ENCODE measurements at regions not wholly inside any gene's neighbourhood (a gene's known extent, or its start where the extent isn't known, plus 50 kb on each side); places are given as distances from the start of the nearest gene placed in this dataset.

GRCh38 chr6:144895313-144896278, 610.5 kb downstream of the UTRN start:
- 60% methylated on average over 4 of the region's 8 CpGs for WGBS (ENCODE audit: insufficient coverage)
- H3K27ac Mint-ChIP-seq, result no peak overlapping the region

GRCh38 chr6:144896289-144896688, 611.2 kb downstream of the UTRN start:
- ChIA-PET POLR2A (no interaction called here), CTCF (no interaction called here)
- no peak overlapping the region for H3K4me3 ChIP-seq (ENCODE audit: control extremely low read depth in 1 of 5, extremely low read depth in 1 of 5, insufficient read depth in 1 of 5, low read depth in 2 of 5, low read length in 4 of 5)
- no peak overlapping the region for H3K4me2 ChIP-seq (replicated peaks; ENCODE audit: low read depth, low read length, poor library complexity, severe bottlenecking)
- H2AFZ ChIP-seq (ENCODE audit: insufficient read depth, low read depth, low read length, poor library complexity, severe bottlenecking), result no peak overlapping the region
- intact Hi-C loops (cut with micrococcal nuclease), result no loop called here
- Mint-ChIP-seq H3K27me3 (peaks cover 3% of the 10 kb centered on the region), H3K4me3 (no peak overlapping the region), H3K9me3 (ENCODE audit: insufficient read depth) (peaks cover 2% of the 10 kb centered on the region), H3K27ac (no peak overlapping the region), H3K4me1 (no peaks in the 10 kb centered on the region)
- DNase-seq (no peak), ATAC-seq (ENCODE audit: low read depth) (no peak)
- no peaks in the 10 kb centered on the region for H3K27me3 ChIP-seq (replicated peaks in 1 of 4; ENCODE audit: control extremely low read depth in 1 of 4, control insufficient read depth in 3 of 4, insufficient read depth in 4 of 4, low read length in 3 of 4)
- no peaks in the 10 kb centered on the region for H3K79me2 ChIP-seq (ENCODE audit: control insufficient read depth, insufficient read depth, low read length)
- no peak overlapping the region for H3K9ac ChIP-seq (ENCODE audit: low read length)
- peaks cover 0 to 2% (median 0%) of the 10 kb centered on the region in 3 donors for H3K9me3 ChIP-seq (ENCODE audit: control extremely low read depth in 1 of 3, control insufficient read depth in 2 of 3, insufficient read depth in 1 of 3, low read length in 2 of 3)
- no peak for TF ChIP-seq EZH2 (IDR thresholded peaks at IDR 0.05; ENCODE audit: borderline replicate concordance, insufficient read depth, low read depth, low read length, poor library complexity, severe bottlenecking)
- TF ChIP-seq, protein P1, sequence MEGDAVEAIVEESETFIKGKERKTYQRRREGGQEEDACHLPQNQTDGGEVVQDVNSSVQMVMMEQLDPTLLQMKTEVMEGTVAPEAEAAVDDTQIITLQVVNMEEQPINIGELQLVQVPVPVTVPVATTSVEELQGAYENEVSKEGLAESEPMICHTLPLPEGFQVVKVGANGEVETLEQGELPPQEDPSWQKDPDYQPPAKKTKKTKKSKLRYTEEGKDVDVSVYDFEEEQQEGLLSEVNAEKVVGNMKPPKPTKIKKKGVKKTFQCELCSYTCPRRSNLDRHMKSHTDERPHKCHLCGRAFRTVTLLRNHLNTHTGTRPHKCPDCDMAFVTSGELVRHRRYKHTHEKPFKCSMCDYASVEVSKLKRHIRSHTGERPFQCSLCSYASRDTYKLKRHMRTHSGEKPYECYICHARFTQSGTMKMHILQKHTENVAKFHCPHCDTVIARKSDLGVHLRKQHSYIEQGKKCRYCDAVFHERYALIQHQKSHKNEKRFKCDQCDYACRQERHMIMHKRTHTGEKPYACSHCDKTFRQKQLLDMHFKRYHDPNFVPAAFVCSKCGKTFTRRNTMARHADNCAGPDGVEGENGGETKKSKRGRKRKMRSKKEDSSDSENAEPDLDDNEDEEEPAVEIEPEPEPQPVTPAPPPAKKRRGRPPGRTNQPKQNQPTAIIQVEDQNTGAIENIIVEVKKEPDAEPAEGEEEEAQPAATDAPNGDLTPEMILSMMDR (IDR thresholded peaks at IDR 0.05), result no peak
- no peaks in the 10 kb centered on the region for H3K4me1 ChIP-seq (ENCODE audit: control insufficient read depth in 2 of 2, insufficient read depth in 2 of 2, low read length in 2 of 2)
- no peak overlapping the region for H3K27ac ChIP-seq (ENCODE audit: low read length in 2 of 2)
- no peaks in the 10 kb centered on the region for H4K20me1 ChIP-seq (ENCODE audit: control insufficient read depth, insufficient read depth, low read length, poor library complexity, severe bottlenecking)
- H3K36me3 ChIP-seq (replicated peaks in 1 of 2; ENCODE audit: control extremely low read depth in 1 of 2, control insufficient read depth in 1 of 2, extremely low read depth in 1 of 2, insufficient read depth in 2 of 2, low read length in 1 of 2), result no peaks in the 10 kb centered on the region
- 92% methylated on average over 3 of the region's 3 CpGs for WGBS (ENCODE audit: insufficient coverage)

More at GRCh38 chr6:144895313-144896278, 610.5 kb downstream of the UTRN start:
- no peak for ATAC-seq (ENCODE audit: low read depth)
- DNase-seq, result no peak
- Histone ChIP-seq H3K4me2 (replicated peaks; ENCODE audit: low read depth, low read length, poor library complexity, severe bottlenecking) (no peak overlapping the region), H3K9ac (ENCODE audit: low read length) (no peak overlapping the region), H3K27me3 (replicated peaks in 1 of 4; ENCODE audit: control extremely low read depth in 1 of 4, control insufficient read depth in 3 of 4, insufficient read depth in 4 of 4, low read length in 3 of 4) (no peaks in the 10 kb centered on the region), H2AFZ (ENCODE audit: insufficient read depth, low read depth, low read length, poor library complexity, severe bottlenecking) (no peak overlapping the region), H3K27ac (ENCODE audit: low read length in 2 of 2) (no peak overlapping the region), H3K36me3 (replicated peaks in 1 of 2; ENCODE audit: control extremely low read depth in 1 of 2, control insufficient read depth in 1 of 2, extremely low read depth in 1 of 2, insufficient read depth in 2 of 2, low read length in 1 of 2) (no peaks in the 10 kb centered on the region), H3K4me1 (ENCODE audit: control insufficient read depth in 2 of 2, insufficient read depth in 2 of 2, low read length in 2 of 2) (no peaks in the 10 kb centered on the region), H3K79me2 (ENCODE audit: control insufficient read depth, insufficient read depth, low read length) (no peaks in the 10 kb centered on the region), H3K4me3 (ENCODE audit: control extremely low read depth in 1 of 5, extremely low read depth in 1 of 5, insufficient read depth in 1 of 5, low read depth in 2 of 5, low read length in 4 of 5) (no peak overlapping the region), H3K9me3 (ENCODE audit: control extremely low read depth in 1 of 3, control insufficient read depth in 2 of 3, insufficient read depth in 1 of 3, low read length in 2 of 3) (no peaks in the 10 kb centered on the region), H4K20me1 (ENCODE audit: control insufficient read depth, insufficient read depth, low read length, poor library complexity, severe bottlenecking) (no peaks in the 10 kb centered on the region)
- no peak overlapping the region for H3K4me3 Mint-ChIP-seq
- H3K27me3 Mint-ChIP-seq, result no peaks in the 10 kb centered on the region
- ChIA-PET POLR2A (no interaction called here), CTCF (no interaction called here)
- H3K4me1 Mint-ChIP-seq, result no peaks in the 10 kb centered on the region
- intact Hi-C loops (cut with micrococcal nuclease), result no loop called here
- H3K9me3 Mint-ChIP-seq (ENCODE audit: insufficient read depth), result no peaks in the 10 kb centered on the region
- TF ChIP-seq, protein P1 (IDR thresholded peaks at IDR 0.05), result no peak
- no peak for TF ChIP-seq EZH2 (IDR thresholded peaks at IDR 0.05; ENCODE audit: borderline replicate concordance, insufficient read depth, low read depth, low read length, poor library complexity, severe bottlenecking)
